ENCODE measurements at regions not wholly inside any gene's neighbourhood (a gene's known extent, or its start where the extent isn't known, plus 50 kb on each side); places are given as distances from the start of the nearest gene placed in this dataset.
"Not testable (repeated sequence)": the region's sequence is repeated elsewhere in the genome, so short reads cannot be mapped to it uniquely, and the experiment has no call there.

DNA sequence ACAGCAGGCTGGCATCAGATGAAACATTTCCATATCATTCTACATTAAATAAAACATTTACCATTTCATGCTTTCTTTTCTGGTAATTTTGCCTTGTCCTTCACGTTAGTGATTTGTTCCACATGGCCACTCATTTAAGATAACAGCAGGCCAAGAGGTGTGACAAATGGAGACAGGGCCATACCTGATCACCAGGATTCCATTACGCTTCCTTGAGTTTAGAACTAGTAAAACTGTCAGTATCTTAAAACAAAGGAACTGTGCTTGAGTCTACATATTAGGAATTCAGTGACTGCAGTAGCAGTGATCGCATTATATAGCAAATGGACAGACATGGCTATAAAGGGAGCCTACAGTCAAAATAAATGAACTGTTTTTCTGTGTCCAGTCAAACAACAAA, 155.1 kb upstream of the FSHR start:
- no peaks in the 10 kb centered on the region for H3K4me1 Mint-ChIP-seq
- no peak overlapping the region for H3K27ac Mint-ChIP-seq
- peaks cover 0 to 11% (median 2%) of the 10 kb centered on the region in 3 donors for H3K9me3 Mint-ChIP-seq
- no peaks in the 10 kb centered on the region for H3K27me3 Mint-ChIP-seq
- H3K36me3 Mint-ChIP-seq = no peaks in the 10 kb centered on the region
- H3K4me3 Mint-ChIP-seq = no peak overlapping the region

DNA sequence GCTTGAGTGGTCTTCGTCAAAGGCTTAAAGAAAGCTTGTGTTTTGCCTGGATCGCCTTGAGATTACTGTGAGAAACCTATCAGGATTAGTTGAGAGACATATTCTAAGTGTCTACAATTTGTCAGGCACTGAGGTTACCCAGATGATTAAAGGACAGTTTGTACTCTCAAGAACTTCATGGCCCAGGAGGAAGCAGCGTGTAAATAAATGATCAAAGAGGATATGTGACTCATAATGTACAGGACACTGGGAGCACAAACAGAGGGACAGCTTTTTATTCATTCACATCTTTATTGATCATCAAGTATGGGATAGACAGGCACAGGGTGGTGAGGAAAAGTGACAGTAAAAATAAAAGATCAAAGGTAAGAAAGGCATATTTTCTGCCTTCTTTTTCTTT, 152.6 kb upstream of the FSHR start:
- no peaks in the 10 kb centered on the region for H3K36me3 Mint-ChIP-seq
- no peaks in the 10 kb centered on the region for H3K27me3 Mint-ChIP-seq
- H3K27ac Mint-ChIP-seq = no peak overlapping the region
- peaks cover 0 to 3% (median 2%) of the 10 kb centered on the region in 3 donors for H3K9me3 Mint-ChIP-seq
- no peak overlapping the region for H3K4me3 Mint-ChIP-seq
- H3K4me1 Mint-ChIP-seq = no peaks in the 10 kb centered on the region

DNA sequence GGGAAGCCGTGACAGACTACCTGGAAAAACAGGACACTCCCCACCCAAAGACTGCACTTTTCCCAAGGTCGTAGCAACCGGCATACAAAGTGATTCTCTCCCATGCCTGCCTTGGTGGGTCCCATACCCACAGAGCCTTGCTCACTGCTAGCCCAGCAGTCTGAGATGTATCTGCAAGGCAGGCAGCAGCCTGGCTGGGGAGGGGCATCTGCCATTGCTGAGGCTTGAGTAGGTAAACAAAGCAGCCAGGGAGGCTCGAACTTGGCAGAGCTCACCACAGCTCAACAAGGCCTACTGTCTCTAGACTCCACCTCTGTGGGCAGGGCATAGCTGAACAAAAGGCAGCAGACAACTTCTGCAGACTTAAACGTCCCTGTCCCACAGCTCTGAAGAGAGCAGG, 144.4 kb upstream of the FSHR start:
- H3K27me3 Mint-ChIP-seq, H3K27ac Mint-ChIP-seq, H3K9me3 Mint-ChIP-seq, H3K4me3 Mint-ChIP-seq, H3K36me3 Mint-ChIP-seq, H3K4me1 Mint-ChIP-seq: not testable (repeated sequence)

DNA sequence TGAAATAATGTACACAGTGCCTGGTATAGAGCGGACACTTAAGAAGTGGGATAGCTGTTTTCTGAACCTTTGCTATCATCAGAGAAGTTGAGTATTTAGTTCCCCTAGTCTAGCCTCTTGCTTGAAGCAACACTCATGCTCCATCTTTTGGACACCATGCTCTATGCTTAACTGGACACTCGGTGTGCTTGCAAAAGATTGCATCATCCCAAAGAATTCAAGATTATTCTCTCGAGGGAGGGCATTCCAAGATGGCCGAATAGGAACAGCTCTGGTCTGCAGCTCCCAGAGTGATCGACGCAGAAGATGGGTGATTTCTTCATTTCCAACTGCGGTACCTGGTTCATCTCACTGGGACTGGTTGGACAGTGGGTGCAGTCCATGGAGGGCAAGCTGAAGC, 143.9 kb upstream of the FSHR start:
- no peaks in the 10 kb centered on the region for H3K4me1 Mint-ChIP-seq
- H3K36me3 Mint-ChIP-seq = no peaks in the 10 kb centered on the region
- H3K4me3 Mint-ChIP-seq = no peak overlapping the region
- peaks cover 0 to 4% (median 1%) of the 10 kb centered on the region in 3 donors for H3K9me3 Mint-ChIP-seq
- no peaks in the 10 kb centered on the region for H3K27me3 Mint-ChIP-seq
- no peak overlapping the region for H3K27ac Mint-ChIP-seq

DNA sequence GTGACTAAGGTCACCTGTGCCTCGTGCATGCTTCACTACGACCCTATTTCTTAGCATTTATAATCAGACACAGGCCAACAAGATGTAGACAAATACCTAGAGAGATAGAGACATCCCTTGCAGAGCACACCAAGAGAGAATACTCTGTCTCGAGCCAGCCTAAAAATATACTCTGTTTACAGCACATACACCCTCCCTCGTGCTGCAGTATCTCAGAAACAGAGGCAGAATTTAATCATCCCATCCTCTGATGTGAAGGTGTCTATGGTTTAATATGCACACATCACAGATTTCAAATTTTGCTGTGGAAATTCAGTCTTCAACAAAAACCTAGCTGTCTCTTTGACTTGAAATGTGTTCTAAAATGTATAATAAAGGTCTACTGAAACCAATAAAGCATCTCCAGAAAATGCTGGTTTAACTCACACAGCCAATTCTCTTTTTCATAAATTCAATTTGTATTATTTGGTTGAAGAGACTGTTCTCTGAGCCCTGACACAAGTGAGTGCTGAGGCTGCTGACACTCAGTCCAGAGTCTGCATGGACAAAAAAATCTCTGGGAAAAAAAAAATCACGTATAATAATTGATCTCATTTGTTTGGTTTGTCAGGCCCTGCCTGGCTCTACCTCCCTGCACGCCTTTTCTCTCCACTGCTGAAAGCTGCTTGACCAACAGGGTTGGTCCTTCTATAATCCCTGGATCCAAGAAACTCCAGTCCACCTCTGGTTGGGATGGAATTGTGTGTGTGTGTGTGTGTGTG, 142.0 kb upstream of the FSHR start:
- peaks cover 2% of the 10 kb centered on the region for H3K36me3 Mint-ChIP-seq
- H3K9me3 Mint-ChIP-seq = peaks cover 1 to 11% (median 4%) of the 10 kb centered on the region in 3 donors
- no peak overlapping the region for H3K27ac Mint-ChIP-seq
- no peaks in the 10 kb centered on the region for H3K4me1 Mint-ChIP-seq
- no peaks in the 10 kb centered on the region for H3K27me3 Mint-ChIP-seq
- H3K4me3 Mint-ChIP-seq = no peak overlapping the region

DNA sequence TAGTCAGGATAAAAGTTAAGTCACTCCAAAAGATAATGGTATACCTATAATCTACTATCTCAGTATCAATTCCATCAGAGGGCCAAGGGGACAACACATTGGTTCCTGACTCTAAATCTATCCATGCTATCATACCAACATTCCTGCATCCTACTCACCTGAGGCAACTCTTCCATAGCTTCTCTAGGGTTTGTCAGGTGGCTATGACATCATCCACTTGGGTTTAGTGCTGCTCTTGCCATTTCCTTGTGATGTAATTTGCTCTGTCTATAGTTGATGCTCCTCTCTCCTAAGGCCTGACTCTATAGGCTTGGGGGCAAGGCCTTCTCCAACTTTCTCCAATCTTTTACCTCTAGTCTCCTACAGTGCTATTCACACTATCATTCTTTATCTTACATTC, 139.9 kb upstream of the FSHR start:
- Mint-ChIP-seq H3K27ac (no peak overlapping the region), H3K4me1 (no peaks in the 10 kb centered on the region), H3K4me3 (no peak overlapping the region), H3K9me3 (peaks cover under 1 to 8% (median 4%) of the 10 kb centered on the region in 3 donors), H3K27me3 (no peaks in the 10 kb centered on the region), H3K36me3 (peaks cover 2% of the 10 kb centered on the region)

DNA sequence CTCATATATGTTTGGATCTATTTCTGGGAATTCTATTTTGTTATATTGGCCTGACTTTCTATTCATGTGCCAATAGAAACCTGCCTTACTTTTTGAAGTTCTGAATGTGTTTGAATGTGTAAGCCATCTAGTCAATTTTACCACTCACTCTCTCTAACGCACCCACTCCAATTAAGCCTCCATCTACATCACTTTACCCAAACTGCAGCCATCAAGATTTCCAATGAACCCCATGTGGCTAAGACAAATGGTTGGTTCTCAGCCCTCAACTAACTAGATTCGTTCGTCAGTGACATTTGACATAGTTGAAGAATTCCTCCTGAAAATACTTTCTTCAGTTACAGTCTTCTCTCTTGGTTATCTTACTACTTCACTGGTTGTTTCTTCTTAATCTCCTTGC, 137.3 kb upstream of the FSHR start:
- H3K27ac Mint-ChIP-seq = no peak overlapping the region
- no peaks in the 10 kb centered on the region for H3K4me1 Mint-ChIP-seq
- H3K9me3 Mint-ChIP-seq = peaks cover 0 to 8% (median 4%) of the 10 kb centered on the region in 3 donors

DNA sequence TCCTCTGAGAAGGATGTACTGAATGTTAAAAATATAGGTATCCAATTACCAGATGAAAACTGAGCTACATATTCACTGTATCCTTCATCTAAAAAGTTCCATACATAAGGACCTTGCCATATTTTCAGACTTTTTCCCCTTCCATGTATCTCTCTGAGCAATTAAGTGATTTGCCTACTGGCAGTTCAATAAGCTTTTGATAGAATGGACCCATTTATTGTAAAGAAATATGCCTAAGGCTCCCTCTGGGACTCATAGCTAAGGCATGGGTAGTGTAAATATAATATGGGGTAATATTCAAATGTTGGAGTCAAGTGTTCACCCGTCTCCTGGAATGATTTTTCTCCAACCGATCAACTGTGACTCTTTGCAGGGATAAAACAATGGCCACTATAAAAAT, 135.4 kb upstream of the FSHR start:
- H3K27ac Mint-ChIP-seq = no peak overlapping the region
- H3K4me1 Mint-ChIP-seq = no peaks in the 10 kb centered on the region
- peaks cover 2% of the 10 kb centered on the region for H3K36me3 Mint-ChIP-seq
- H3K27me3 Mint-ChIP-seq = no peaks in the 10 kb centered on the region
- no peak overlapping the region for H3K4me3 Mint-ChIP-seq
- H3K9me3 Mint-ChIP-seq = peaks cover 0 to 8% (median 4%) of the 10 kb centered on the region in 3 donors

More for the DNA sequence above, 137.3 kb upstream of the FSHR start:
- Mint-ChIP-seq H3K36me3 (peaks cover 2% of the 10 kb centered on the region), H3K27me3 (no peaks in the 10 kb centered on the region), H3K4me3 (no peak overlapping the region)

DNA sequence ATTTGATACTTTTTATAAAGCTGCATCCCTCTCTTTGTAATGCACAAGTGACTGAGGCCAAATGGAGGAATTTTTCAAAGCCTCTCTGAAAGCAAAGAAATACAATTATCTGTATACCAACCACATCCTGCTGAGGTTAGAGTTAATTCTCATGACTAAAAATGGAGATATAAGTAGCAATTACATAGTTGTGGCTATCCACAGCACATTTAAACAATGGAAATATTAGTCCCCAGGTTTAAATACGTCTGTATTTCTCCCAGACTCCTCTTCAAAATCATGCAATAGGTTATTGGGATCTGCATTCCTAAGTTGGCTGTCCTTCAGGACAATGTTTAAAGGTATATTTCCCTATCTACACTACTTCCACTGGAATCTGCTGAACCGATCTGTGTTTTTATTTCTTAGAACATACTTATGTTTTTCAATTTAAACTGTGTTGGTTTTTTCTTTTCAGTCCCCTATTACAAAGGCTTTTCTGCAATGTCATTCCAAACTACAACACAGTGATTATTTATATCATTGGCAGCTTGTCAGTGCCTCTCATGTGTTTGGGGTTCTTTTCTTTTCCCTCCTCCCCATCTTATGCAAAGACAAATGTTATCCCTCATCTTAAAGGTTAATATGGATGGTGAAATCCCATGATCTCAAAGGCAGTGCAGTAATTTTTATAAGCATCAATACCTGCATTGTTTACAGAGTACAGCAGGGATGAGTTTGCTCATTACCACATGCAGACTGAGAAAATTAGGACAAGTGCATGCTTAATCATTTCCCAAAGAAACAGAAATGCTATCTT, 134.8 kb upstream of the FSHR start:
- H3K27me3 Mint-ChIP-seq = no peaks in the 10 kb centered on the region
- no peak overlapping the region for H3K4me3 Mint-ChIP-seq
- H3K36me3 Mint-ChIP-seq = peaks cover 2% of the 10 kb centered on the region

DNA sequence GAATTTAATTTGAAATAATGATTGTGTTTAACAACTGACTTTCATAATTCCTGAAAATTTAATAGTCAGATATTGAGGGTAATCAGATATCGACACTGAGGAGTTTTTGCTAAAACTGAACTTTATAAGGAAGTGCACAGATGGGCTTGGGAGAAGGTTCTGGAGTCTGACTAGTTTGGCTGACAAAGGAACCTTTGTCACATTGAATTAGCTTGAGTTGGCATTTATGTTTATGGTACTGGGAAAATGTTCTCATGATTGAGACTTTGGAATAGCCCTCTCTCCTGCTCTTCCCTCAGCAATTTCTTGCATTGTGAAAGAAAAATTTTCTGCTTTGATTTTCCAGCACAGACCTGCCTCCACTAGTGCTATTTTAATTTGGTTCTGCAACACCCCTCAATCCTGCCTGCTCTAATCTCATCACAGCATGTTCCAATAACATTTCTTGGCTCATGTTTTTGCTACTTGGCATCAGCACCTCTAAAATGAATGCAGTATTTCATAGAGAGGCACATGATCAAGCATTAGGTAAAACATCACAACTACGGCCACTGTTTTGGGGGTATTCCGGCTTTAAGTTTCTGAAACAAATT, 133.9 kb upstream of the FSHR start:
- Mint-ChIP-seq H3K27ac (no peak overlapping the region), H3K36me3 (peaks cover 2% of the 10 kb centered on the region), H3K9me3 (peaks cover 3 to 8% (median 4%) of the 10 kb centered on the region in 3 donors), H3K27me3 (no peaks in the 10 kb centered on the region), H3K4me1 (no peaks in the 10 kb centered on the region), H3K4me3 (no peak overlapping the region)

More for the DNA sequence above, 134.8 kb upstream of the FSHR start:
- Mint-ChIP-seq H3K27ac (no peak overlapping the region), H3K4me1 (no peaks in the 10 kb centered on the region), H3K9me3 (peaks cover 3 to 8% (median 4%) of the 10 kb centered on the region in 3 donors)

DNA sequence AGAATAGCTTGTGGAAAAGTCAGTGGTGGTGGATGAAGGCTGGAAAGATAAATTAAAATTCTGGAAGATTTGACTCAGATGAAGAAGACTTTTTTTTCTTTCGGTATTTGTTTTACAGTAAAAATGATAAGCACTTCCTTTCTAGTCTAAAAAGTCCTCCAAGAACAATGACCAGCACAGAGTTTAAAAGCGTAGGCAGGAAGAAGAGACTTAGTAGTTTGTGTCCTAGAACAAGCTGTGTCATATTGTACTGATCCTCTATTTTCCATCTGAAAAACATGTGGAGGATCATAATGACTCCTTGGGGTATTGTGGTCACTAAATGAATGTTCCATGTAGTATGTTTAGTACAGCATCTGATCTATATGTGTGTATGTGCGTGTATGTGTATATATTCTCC, 132.4 kb upstream of the FSHR start:
- peaks cover 1 to 5% (median 4%) of the 10 kb centered on the region in 3 donors for H3K9me3 Mint-ChIP-seq
- no peaks in the 10 kb centered on the region for H3K36me3 Mint-ChIP-seq
- H3K4me3 Mint-ChIP-seq = no peak overlapping the region
- no peaks in the 10 kb centered on the region for H3K4me1 Mint-ChIP-seq
- H3K27ac Mint-ChIP-seq = no peak overlapping the region
- no peaks in the 10 kb centered on the region for H3K27me3 Mint-ChIP-seq

DNA sequence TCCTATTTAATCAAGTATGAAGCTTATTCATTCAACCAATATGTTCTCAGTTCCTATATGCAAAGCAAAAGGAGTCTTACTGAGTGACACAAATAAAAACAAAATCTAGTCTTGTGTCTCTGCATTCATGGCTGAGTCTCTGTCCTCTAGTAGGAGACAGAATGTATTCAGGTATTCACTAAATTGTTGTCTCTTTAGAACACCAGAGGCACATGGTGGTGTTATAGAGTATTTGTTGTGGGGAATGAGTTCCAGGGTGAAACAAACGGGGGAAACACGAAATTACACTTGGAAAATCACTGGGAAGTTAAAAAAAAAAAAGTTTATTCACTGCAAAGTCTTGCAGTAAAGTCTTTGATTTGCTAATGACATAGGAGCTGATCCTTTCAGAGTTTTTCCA, 131.7 kb upstream of the FSHR start:
- no peaks in the 10 kb centered on the region for H3K4me1 Mint-ChIP-seq

DNA sequence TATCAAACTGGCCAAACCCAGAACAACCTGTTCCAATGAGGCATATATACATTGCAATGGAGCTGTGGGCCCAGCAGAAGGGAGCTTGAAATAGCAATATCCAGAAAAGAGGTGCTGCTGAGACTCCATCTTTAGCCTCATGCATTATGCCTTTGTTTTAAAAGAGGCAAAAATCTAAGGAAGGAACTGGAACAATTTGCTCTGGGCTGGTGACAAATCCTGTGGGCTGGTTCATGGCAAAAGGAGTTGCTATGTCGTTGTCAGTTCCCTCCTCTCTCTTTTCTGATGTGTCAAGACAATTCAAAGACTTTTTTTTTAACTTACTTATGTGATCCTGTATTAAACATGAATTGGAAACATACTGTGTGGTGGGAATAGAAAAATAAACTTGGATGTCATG, 124.2 kb upstream of the FSHR start:
- Mint-ChIP-seq H3K9me3 (peaks cover 4 to 27% (median 10%) of the 10 kb centered on the region in 3 donors), H3K4me1 (no peaks in the 10 kb centered on the region), H3K27me3 (no peaks in the 10 kb centered on the region), H3K36me3 (no peaks in the 10 kb centered on the region), H3K27ac (no peak overlapping the region), H3K4me3 (no peak overlapping the region)

More for the DNA sequence above, 131.7 kb upstream of the FSHR start:
- no peaks in the 10 kb centered on the region for H3K36me3 Mint-ChIP-seq
- H3K9me3 Mint-ChIP-seq = peaks cover under 1 to 6% (median 5%) of the 10 kb centered on the region in 3 donors
- no peak overlapping the region for H3K4me3 Mint-ChIP-seq
- no peak overlapping the region for H3K27ac Mint-ChIP-seq
- no peaks in the 10 kb centered on the region for H3K27me3 Mint-ChIP-seq

DNA sequence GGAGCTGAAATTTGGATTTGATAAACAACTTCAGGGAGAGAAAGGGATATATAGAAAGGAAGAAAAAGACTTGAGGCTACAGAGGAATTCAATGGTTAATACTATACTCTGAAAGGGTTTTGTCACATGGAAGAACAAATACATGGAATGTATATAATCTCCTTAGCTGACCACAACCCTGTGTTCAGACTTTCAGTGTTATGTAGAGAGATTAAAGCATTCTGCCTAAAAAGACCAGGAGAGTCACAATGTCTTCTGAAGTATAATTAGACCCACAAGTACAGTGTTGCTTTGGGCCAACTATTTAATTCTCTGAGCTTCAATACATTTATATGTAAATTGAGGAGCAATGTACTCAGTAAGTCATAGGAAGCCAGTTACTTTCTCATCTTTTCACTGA, 123.8 kb upstream of the FSHR start:
- H3K4me3 Mint-ChIP-seq = no peak overlapping the region
- H3K4me1 Mint-ChIP-seq = no peaks in the 10 kb centered on the region
- H3K27ac Mint-ChIP-seq = no peak overlapping the region

DNA sequence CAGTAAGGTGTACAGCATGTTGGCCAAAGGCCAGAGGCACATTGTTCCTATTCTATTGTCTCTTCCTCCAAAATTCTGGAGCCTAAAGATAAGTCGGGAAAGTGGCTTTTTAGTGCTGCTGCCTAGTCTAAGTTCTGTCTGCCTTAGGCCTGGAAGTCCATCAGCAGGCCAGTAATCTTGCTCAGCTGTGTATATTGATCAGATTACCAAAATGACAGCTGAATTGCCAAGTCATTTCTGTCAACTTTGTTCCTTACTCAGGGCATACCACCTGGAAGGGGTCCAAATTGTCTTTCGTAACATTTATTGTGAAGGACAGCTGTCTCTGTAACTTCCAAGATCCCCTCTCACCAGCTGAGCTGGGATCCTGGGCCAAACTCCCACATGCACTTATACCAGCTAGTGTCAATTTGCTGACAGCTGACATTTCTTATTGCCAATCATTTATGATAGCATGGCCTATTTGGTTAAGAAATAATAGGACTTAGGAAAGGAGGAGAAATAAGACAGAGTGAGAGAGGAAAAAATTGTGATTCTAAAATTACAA, 116.8 kb upstream of the FSHR start:
- no peak overlapping the region for H3K27ac Mint-ChIP-seq
- H3K4me3 Mint-ChIP-seq = no peak overlapping the region
- no peaks in the 10 kb centered on the region for H3K4me1 Mint-ChIP-seq
- H3K36me3 Mint-ChIP-seq = no peaks in the 10 kb centered on the region
- H3K9me3 Mint-ChIP-seq = peaks cover 0 to 2% (median 0%) of the 10 kb centered on the region in 3 donors
- H3K27me3 Mint-ChIP-seq = peaks cover 2% of the 10 kb centered on the region

More for the DNA sequence above, 123.8 kb upstream of the FSHR start:
- H3K27me3 Mint-ChIP-seq = no peaks in the 10 kb centered on the region
- no peaks in the 10 kb centered on the region for H3K36me3 Mint-ChIP-seq
- peaks cover 4 to 27% (median 10%) of the 10 kb centered on the region in 3 donors for H3K9me3 Mint-ChIP-seq

All from IgD-negative memory B cell (primary cell).